RPMI7951 (cell line): ENCODE measurements at regions not wholly inside any gene's neighbourhood (a gene's known extent, or its start where the extent isn't known, plus 50 kb on each side); places are given as distances from the start of the nearest gene placed in this dataset.
"Not testable (repeated sequence)": the region's sequence is repeated elsewhere in the genome, so short reads cannot be mapped to it uniquely, and the experiment has no call there.

Source experiments
- DNase-seq: peaks from one replicate; pipeline ENCODE4 v3.0.0-alpha.2; 2012; ENCODE audit warnings: low read depth

DNA sequence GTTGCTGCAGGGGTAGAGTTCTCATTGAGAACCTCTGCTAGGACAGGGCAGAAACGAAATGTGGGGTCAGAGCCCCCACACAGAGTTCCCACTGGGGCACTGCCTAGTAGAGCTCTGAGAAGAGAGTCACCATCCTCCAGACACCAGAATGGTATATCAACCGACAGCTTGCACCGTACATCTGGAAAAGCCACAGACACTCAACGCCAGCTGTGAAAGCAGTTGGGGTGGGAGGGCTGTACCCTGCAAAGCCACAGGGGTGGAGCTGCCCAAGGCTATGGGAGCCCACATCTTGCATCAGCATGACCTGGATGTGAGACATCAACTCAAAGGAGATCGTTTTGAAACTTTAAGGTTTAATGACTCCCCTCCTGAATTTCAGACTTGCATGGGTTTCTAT lies 284.0 kb upstream of the DEPDC1 start:
- DNase-seq, result no peak

DNA sequence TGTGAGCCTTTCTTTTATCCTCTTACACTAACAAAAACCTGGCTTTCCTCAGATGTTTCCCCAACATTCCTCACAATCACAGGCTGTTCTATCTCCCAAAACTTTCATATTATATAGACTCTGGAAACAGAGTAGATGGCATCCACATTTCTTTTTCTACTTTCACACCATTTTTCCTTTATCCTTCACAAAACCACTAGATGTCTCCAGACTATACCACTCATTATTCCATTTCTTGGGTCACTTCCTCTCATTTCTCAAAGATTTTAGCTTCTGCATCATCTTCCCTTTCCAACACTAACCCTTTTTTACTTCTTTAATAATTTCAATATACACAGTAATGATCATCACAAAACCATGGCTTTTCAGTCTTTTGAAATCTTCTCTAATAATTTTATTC lies 286.0 kb upstream of the DEPDC1 start:
- DNase-seq, result no peak

GRCh38 chr1:68785328-68785727 lies 288.4 kb upstream of the DEPDC1 start:
- DNase-seq, result no peak

GRCh38 chr1:68788762-68789161 lies 291.9 kb upstream of the DEPDC1 start:
- DNase-seq, result no peak

DNA sequence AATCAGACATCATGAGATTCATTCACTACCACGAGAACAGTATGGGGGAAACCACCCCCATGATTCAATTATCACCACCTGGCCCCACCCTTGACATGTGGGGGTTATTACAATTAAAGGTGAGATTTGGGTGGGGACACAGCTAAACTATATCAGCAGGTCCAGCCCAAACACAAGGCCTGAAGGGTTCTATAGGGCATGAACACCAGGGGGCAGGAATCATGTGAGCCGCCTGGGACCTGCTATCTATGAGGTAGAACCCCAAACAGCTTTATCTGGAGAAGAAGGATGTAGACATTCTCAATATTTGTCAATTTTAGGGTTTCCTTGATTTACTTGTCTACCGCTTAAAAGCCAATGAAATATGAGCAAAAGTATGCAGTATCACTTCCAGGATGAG lies 294.9 kb upstream of the DEPDC1 start:
- no peak for DNase-seq

- no peak for DNase-seq
Measured at GRCh38 chr1:68795956-68796355, 299.1 kb upstream of the DEPDC1 start.

DNA sequence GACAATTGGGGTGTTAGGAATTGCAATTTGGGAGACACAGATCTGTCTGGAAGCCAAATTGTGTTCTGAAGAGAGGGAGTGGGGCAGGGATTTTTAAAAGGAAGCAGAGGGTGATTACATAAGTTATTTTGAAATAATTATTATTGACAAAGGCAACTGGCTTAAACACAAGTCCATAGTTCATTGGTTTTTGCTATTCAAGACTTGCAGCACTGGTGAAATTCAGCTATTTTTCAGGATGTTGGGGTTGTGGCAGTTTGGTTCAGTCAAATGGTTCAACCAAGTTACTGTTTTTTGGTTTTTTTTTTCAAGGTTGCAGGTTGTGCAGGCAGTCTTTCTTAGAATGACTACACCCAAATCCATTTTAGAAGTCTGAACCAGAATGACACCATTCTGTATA lies 300.0 kb upstream of the DEPDC1 start:
- DNase-seq, result no peak

DNA sequence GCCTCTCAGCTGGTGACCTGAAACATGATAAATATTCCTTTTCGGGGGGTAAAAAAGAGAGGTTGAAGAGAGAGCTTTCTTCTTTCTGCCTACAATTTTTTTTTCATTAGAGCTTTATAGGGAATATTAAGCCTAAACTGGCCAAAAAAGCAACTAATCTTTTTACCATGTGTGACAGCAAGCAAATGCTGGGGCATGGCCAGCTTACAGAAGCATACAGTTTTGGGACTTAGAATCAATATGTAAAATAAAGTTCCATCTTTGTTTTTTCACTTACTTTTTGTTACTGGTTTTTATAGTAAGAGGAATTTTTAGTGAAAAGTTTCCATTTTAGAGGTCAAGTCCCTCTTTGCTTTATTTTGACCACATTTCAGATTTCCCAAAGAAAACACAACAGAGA lies 301.2 kb upstream of the DEPDC1 start:
- DNase-seq, result no peak

DNA sequence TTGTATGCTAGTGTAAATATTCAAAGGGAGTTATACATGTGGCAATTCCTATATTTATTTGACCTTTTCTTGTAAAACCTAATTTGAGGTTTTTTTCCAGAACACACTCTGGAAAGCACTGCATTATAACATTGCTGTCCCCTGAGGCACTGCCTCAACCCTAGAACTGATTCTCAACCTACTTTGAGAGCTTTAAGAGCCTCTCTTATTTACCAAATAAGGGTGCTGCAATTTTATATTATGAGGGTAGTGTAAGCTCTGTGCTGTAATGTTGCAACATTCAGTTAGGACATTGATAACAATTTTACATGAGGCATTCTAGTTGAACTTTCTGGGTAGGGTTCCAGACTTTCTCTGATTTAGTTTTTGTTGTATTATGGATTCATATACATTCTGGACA lies 302.2 kb upstream of the DEPDC1 start:
- no peak for DNase-seq

DNA sequence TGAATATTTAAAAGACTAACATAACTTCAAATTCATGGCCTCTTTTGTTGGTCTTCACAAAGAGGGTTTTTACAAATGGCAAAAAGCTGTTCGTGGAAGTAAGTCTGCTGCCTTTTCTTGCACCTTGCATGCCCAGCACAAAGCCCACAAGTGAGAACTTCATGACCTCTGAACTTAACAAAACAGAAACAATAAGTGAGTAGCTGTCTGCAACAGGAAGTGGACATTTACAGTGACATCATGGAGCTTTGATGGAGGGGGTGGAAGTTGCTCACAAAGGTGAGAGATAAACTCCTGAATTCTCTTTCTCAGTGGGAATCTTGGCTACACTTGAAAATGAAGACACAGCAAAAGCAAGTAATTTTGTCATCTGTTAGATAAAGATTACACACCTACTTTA lies 303.3 kb upstream of the DEPDC1 start:
- no peak for DNase-seq

DNA sequence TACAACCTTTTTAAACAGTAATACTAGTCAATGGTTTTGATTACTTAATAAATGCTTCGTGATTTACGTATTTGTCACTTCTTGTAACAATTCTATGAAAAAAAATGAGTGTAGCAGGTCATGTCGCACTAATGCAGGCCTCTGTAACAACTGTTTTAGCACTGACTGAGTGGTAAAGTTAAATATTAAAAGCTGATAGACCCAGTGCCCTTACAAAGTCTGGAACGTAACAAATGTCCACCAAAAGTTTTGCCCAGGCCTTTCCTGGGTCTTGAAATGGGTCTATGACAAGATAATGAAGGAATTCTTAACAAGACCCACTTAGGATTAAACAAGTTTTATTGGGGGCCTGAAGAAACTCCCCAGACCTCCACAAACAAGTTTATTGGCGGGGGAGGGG lies 304.6 kb upstream of the DEPDC1 start:
- no peak for DNase-seq

GRCh38 chr1:68805097-68805641 lies 308.3 kb upstream of the DEPDC1 start:
- no peak for DNase-seq

DNA sequence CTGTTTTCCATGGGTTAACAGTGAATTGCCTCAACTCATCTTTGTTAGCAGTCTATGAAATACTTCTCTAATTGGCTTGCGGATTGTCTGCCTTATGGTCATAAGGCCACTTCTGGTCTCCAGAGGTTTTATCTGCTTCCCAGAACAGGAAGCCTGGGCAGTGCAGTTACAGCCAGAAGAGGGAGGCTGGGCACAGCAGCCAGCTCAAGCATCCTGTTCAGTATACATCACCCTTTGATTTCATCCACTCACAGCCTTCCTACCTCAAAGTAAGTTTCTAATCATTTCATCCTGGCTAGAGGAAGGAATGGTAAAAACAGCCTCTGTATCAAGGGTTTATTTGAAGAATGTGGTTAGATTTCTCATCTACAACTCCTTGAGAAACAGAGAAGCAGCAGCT lies 311.5 kb upstream of the DEPDC1 start:
- no peak for DNase-seq

DNA sequence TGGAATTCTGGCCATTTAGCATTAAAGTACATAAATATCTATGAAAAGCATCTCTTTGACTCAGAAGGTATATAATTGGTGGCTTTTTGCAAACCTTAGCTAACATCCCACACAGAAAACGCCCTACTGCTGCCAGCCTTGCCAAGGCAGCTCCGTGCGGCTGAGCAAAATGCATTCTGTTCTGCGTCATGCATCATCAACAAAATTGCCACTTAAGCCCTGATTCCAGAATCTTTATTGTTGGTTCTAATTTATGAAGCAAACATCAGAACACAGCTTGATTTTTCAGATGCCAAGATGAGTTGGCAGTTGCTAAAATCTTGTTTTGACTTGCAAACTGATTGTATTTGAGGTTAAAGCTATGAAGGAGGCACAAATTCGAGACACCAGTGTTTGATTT lies 314.9 kb upstream of the DEPDC1 start:
- no peak for DNase-seq

DNA sequence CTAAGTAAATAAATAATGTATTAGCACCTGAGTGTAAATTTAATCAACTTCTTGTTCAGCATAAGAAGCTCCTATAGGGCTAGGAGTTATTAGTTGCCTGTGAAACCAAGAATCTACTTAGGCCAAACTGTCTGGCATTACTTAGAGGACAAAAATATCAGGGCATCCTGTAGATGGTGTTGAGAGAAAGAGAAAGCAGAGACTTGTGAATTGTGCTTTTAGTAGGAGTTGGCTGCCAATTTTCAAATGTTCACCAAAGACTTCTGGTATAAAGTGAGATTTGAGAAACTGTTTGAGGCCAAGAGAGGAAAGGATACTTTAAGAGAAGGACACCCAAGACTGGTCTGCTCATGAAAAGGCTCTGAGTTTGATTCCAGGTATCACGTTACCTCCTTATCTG lies 315.5 kb upstream of the DEPDC1 start:
- DNase-seq, result no peak

- DNase-seq, result no peak
Measured at GRCh38 chr1:68814067-68814466, 317.2 kb upstream of the DEPDC1 start.

DNA sequence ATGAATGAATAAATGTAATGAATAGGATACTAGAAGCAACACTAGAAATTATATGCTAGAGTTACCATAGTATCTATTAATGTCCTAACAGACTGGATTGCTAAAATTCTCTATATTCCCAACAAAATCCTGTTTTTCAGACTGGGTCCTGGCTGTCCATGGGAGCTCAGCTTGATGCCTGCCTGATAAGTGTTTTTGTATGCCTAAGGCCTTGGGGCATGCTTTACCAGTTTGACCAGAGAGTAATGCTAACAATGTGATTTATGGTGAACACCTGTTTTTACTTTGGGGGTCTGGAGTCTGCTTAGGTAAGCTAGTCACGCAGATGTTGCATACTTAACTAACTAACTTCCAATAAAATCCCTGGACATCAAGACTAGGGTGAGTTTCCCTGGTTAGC lies 318.8 kb upstream of the DEPDC1 start:
- DNase-seq, result no peak

- not testable (repeated sequence) for DNase-seq
Measured at GRCh38 chr1:68817505-68818210, 320.8 kb upstream of the DEPDC1 start.

- DNase-seq, result no peak
Measured at GRCh38 chr1:68819190-68819829, 322.4 kb upstream of the DEPDC1 start.

- DNase-seq, result no peak
Measured at GRCh38 chr1:68820151-68820550, 323.3 kb upstream of the DEPDC1 start.

DNA sequence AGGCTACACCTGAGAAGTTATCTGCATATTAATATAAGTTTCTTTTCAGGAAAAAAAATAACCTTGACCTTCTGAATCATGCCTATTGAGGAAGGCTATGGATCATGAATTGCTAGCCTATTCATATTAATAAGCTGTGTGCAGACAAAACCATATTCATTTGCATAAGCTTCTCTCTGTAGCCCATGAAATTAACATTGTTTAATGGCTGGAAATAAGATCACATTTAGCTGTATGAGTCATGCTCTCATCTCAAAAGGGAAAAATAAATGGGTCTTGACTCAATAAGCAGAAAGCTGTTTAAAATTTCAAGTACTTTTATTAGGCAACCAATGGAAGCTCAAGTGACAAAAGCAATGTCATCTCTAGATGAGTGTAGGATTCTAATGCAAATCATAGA lies 330.0 kb upstream of the DEPDC1 start:
- DNase-seq, result no peak

DNA sequence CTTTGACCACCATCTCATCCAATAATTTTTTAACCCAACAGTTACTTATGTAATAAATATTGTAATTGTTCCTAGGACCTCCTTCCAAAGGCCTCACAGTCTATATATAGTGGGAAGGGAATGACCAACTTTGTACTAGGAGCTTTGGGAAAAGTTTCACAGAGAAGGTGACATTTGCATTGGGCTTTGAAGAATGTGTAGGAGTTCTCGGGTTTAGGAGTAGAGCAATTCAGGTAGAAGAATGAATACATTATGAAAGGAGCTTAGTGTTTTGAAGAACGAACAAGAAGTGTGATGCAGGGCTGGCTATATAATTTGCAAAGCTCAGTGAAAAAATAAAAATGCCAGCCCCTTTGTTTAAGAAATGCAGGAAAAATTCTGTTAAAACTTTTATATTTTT lies 330.4 kb upstream of the DEPDC1 start:
- no peak for DNase-seq

GRCh38 chr1:68828013-68828412 lies 331.1 kb upstream of the DEPDC1 start:
- no peak for DNase-seq

DNA sequence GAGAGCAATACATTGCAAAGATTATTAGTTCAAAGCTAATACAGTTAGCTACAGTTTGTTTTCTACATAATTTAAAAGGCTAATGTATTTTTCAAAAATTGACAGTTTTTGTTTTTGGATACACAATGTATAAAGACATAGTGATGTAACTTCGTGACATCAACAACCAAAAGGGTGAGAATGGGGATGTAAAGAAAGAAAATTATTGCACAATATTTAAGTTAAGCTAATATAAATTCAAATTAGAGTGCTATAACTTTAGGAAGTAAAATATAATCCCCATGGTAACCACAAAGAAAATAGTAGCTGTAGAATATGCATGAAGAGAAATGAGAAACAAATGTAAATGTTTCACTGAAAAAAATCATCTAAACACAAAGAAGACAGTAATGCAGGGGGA lies 334.4 kb upstream of the DEPDC1 start:
- no peak for DNase-seq
